OCI-LY1 (cell line): ENCODE measurements at regions not wholly inside any gene's neighbourhood (a gene's known extent, or its start where the extent isn't known, plus 50 kb on each side); places are given as distances from the start of the nearest gene placed in this dataset.

Experiments
- H2AFZ ChIP-seq: fragments of 200-600 bp; sonication (generic), shearing (Covaris generic); 2 replicates; pipeline ENCODE4 v1.6.0; 2014; ENCODE audit warnings: antibody characterized with exemption, mild to moderate bottlenecking, low read length
- H3F3A ChIP-seq: fragments of 200-600 bp; sonication (generic), shearing (Covaris generic); 2 replicates; pipeline ENCODE4 v1.6.0; 2014; ENCODE audit warnings: mild to moderate bottlenecking, antibody characterized with exemption, low read length, moderate library complexity; ENCODE audit not compliant: insufficient read depth
- H3K27ac ChIP-seq: fragments of 200-600 bp; sonication (generic); 2 replicates; pipeline ENCODE4 v1.5.1; 2014; ENCODE audit warnings: low read length, mixed run types, mild to moderate bottlenecking, low read depth; ENCODE audit not compliant: poor library complexity, severe bottlenecking
- H3K27me3 ChIP-seq: fragments of 200-600 bp; sonication (generic); 2 replicates; pipeline ENCODE4 v1.6.0; 2014; ENCODE audit warnings: antibody characterized with exemption, mild to moderate bottlenecking, low read length, moderate library complexity; ENCODE audit not compliant: insufficient read depth
- H3K36me3 ChIP-seq: fragments of 200-600 bp; sonication (generic); 2 replicates; pipeline ENCODE4 v1.6.1; 2014; ENCODE audit warnings: mild to moderate bottlenecking, antibody characterized with exemption, low read length, moderate library complexity, mixed read lengths; ENCODE audit not compliant: insufficient read depth
- H3K4me1 ChIP-seq: fragments of 200-600 bp; sonication (generic); 2 replicates; pipeline ENCODE4 v1.5.1; 2014; ENCODE audit warnings: mild to moderate bottlenecking, low read length, moderate library complexity; ENCODE audit not compliant: insufficient read depth, severe bottlenecking
- H3K4me2 ChIP-seq: fragments of 200-600 bp; sonication (generic), shearing (Covaris generic); 2 replicates; pipeline ENCODE4 v1.6.1; 2014; ENCODE audit warnings: low read length
- H3K4me3 ChIP-seq: fragments of 200-600 bp; sonication (generic); 2 replicates; pipeline ENCODE4 v1.5.1; 2014; ENCODE audit warnings: low read length, low read depth, mild to moderate bottlenecking, mixed read lengths; ENCODE audit not compliant: poor library complexity, severe bottlenecking
- H3K79me2 ChIP-seq: fragments of 200-600 bp; shearing (Covaris generic); 2 replicates; pipeline ENCODE4 v1.6.1; 2016; ENCODE audit warnings: mixed run types, low read length, mixed read lengths; ENCODE audit not compliant: insufficient read depth
- H3K9ac ChIP-seq: fragments of 200-600 bp; sonication (generic), shearing (Covaris generic); 2 replicates; pipeline ENCODE4 v1.6.1; 2014; ENCODE audit warnings: mild to moderate bottlenecking, low read length, mixed read lengths
- H3K9me2 ChIP-seq: fragments of 200-600 bp; sonication (generic), shearing (Covaris generic); 2 replicates; pipeline ENCODE4 v1.6.1; 2014; ENCODE audit warnings: low read depth, mild to moderate bottlenecking, low read length, mixed read lengths
- H3K9me3 ChIP-seq: fragments of 200-600 bp; shearing (Covaris generic); 2 replicates; pipeline ENCODE4 v1.6.1; 2014; ENCODE audit warnings: low read length, mixed read lengths
- H4K20me1 ChIP-seq: fragments of 200-600 bp; sonication (generic), shearing (Covaris generic); 2 replicates; pipeline ENCODE4 v1.6.0; 2016; ENCODE audit warnings: mild to moderate bottlenecking, low read length; ENCODE audit not compliant: insufficient read depth
- EZH2 ChIP-seq: fragments of 200-600 bp; sonication (generic), shearing (Covaris generic); IDR thresholded peaks from 2 replicates; pipeline ENCODE4 v1.8.0; 2017; ENCODE audit warnings: borderline replicate concordance, mixed run types, mild to moderate bottlenecking, antibody characterized with exemption, low read length, moderate library complexity, mixed read lengths
- TF ChIP-seq, protein P1 (sequence below): fragments of 200-600 bp; sonication (generic), shearing (Covaris generic); IDR thresholded peaks from 2 replicates; pipeline ENCODE4 v1.5.1; 2017; ENCODE audit warnings: mild to moderate bottlenecking, antibody characterized with exemption, low read length, moderate library complexity, mixed read lengths

DNA sequence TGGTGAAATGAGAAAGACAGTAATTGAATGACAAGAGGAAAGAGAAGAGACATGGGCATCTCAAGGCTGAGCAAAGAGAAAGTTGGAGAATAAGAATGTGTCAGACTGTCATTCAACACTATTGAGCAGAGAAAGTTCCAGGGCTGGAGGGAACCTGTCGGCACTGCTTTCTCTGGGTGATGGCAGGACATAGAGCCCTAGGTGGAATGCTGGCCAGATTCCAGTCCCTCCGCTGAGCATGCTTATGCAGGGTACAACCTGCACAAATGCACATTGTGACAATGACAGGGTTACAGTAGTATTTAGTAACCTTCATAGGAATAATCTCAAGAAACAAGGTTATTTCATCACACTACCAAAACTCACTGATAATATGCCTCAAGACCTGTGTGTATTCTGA lies 582.8 kb downstream of the ADCYAP1 start:
- H3K36me3 ChIP-seq, result no peaks in the 10 kb centered on the region
- no peak for TF ChIP-seq EZH2
- TF ChIP-seq, protein P1, sequence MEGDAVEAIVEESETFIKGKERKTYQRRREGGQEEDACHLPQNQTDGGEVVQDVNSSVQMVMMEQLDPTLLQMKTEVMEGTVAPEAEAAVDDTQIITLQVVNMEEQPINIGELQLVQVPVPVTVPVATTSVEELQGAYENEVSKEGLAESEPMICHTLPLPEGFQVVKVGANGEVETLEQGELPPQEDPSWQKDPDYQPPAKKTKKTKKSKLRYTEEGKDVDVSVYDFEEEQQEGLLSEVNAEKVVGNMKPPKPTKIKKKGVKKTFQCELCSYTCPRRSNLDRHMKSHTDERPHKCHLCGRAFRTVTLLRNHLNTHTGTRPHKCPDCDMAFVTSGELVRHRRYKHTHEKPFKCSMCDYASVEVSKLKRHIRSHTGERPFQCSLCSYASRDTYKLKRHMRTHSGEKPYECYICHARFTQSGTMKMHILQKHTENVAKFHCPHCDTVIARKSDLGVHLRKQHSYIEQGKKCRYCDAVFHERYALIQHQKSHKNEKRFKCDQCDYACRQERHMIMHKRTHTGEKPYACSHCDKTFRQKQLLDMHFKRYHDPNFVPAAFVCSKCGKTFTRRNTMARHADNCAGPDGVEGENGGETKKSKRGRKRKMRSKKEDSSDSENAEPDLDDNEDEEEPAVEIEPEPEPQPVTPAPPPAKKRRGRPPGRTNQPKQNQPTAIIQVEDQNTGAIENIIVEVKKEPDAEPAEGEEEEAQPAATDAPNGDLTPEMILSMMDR, result no peak

GRCh38 chr18:1488394-1488793 lies 583.7 kb downstream of the ADCYAP1 start:
- H2AFZ ChIP-seq, result no peak overlapping the region
- no peak overlapping the region for H3K4me2 ChIP-seq
- no peaks in the 10 kb centered on the region for H3K4me1 ChIP-seq
- no peak overlapping the region for H3K27ac ChIP-seq
- no peak for TF ChIP-seq EZH2
- H3F3A ChIP-seq, result no peaks in the 10 kb centered on the region
- no peaks in the 10 kb centered on the region for H3K79me2 ChIP-seq
- no peaks in the 10 kb centered on the region for H3K36me3 ChIP-seq
- no peak overlapping the region for H3K4me3 ChIP-seq
- H3K9ac ChIP-seq, result no peak overlapping the region
- no peaks in the 10 kb centered on the region for H4K20me1 ChIP-seq
- H3K9me2 ChIP-seq, result no peaks in the 10 kb centered on the region
- H3K27me3 ChIP-seq, result no peaks in the 10 kb centered on the region
- H3K9me3 ChIP-seq, result no peaks in the 10 kb centered on the region

More for the DNA sequence above, 582.8 kb downstream of the ADCYAP1 start:
- H3F3A ChIP-seq, result no peaks in the 10 kb centered on the region
- no peaks in the 10 kb centered on the region for H3K27me3 ChIP-seq
- H3K9me2 ChIP-seq, result no peaks in the 10 kb centered on the region
- no peaks in the 10 kb centered on the region for H3K4me1 ChIP-seq
- H3K9me3 ChIP-seq, result no peaks in the 10 kb centered on the region
- no peak overlapping the region for H3K4me2 ChIP-seq
- H2AFZ ChIP-seq, result no peak overlapping the region
- no peak overlapping the region for H3K27ac ChIP-seq
- H3K79me2 ChIP-seq, result no peaks in the 10 kb centered on the region
- H3K4me3 ChIP-seq, result no peak overlapping the region
- no peaks in the 10 kb centered on the region for H4K20me1 ChIP-seq
- no peak overlapping the region for H3K9ac ChIP-seq

- H3K4me2 ChIP-seq, result no peak overlapping the region
Observed at GRCh38 chr18:1488957-1489356, 584.3 kb downstream of the ADCYAP1 start.

GRCh38 chr18:1495387-1495786 lies 590.7 kb downstream of the ADCYAP1 start:
- H2AFZ ChIP-seq, result no peak overlapping the region
- H4K20me1 ChIP-seq, result no peaks in the 10 kb centered on the region
- no peaks in the 10 kb centered on the region for H3K27me3 ChIP-seq
- H3K36me3 ChIP-seq, result no peaks in the 10 kb centered on the region
- TF ChIP-seq EZH2, result no peak
- TF ChIP-seq, protein P1, result no peak
- H3K9ac ChIP-seq, result no peak overlapping the region
- H3K9me3 ChIP-seq, result no peaks in the 10 kb centered on the region
- no peaks in the 10 kb centered on the region for H3K79me2 ChIP-seq
- no peak overlapping the region for H3K4me2 ChIP-seq
- no peaks in the 10 kb centered on the region for H3K9me2 ChIP-seq
- no peaks in the 10 kb centered on the region for H3K4me1 ChIP-seq
- H3K4me3 ChIP-seq, result no peak overlapping the region
- H3F3A ChIP-seq, result no peaks in the 10 kb centered on the region
- H3K27ac ChIP-seq, result no peak overlapping the region

More at GRCh38 chr18:1488957-1489356, 584.3 kb downstream of the ADCYAP1 start:
- Histone ChIP-seq H3K9ac (no peak overlapping the region), H3K27me3 (no peaks in the 10 kb centered on the region), H2AFZ (no peak overlapping the region), H3K79me2 (no peaks in the 10 kb centered on the region), H3K36me3 (no peaks in the 10 kb centered on the region), H3F3A (no peaks in the 10 kb centered on the region), H3K9me3 (no peaks in the 10 kb centered on the region), H4K20me1 (no peaks in the 10 kb centered on the region), H3K4me1 (no peaks in the 10 kb centered on the region), H3K4me3 (no peak overlapping the region), H3K9me2 (no peaks in the 10 kb centered on the region), H3K27ac (no peak overlapping the region)
- TF ChIP-seq, protein P1, result no peak
- no peak for TF ChIP-seq EZH2
